ENCODE measurements at regions not wholly inside any gene's neighbourhood (a gene's known extent, or its start where the extent isn't known, plus 50 kb on each side); places are given as distances from the start of the nearest gene placed in this dataset.

DNA sequence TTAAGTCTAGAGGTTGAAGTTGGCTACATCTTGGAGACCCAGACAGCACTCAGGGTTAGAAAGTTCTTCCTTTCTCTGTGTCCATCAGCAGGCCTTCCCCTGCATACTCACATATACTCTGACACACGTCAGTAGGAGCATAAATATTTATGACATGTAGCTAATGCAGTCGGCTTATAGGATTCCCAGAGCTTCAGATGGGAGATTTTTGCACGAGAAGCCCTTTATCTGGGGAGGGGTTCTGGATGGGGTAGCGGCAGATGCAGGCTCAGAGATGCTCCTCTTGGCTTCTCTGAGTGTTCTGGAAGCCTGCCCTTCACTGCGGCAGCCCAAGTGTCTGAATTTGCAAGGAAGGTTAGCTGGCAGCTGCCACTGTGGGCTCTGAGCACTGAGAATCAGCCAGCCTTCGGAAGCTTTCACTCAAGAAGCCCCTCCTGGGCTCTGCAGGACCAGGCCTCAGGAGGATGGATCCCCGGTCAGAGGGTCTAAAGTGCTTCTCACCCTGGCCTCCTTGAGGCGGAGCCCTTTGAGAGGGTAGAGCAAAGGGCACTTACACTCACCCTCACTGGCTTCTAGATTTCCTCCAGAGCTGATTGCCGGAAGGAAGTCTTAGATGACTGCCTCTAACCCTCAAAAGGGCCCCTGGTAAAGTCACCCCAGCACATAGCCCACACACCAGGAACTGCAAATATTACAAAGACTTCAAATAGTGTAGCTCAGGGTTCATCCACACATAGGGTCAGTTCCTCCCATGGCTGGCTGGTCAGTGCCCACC, 68.1 kb upstream of the NFASC start (continued):
- TF ChIP-seq ATF1 (CRISPR knock-in tag; IDR thresholded peaks at IDR 0.05) (no peak), ATF1 (tag; IDR thresholded peaks at IDR 0.05) (no peak), TEAD1 (CRISPR knock-in tag; IDR thresholded peaks at IDR 0.05) (no peak), HNRNPK (IDR thresholded peaks at IDR 0.05; ENCODE audit: low read depth, low read length, poor library complexity, severe bottlenecking) (no peak), BCOR (IDR thresholded peaks at IDR 0.05) (no peak), MITF (IDR thresholded peaks at IDR 0.05) (no peak), HCFC1 (IDR thresholded peaks at IDR 0.05; ENCODE audit: low read depth, low read length) (no peak), YBX1 (IDR thresholded peaks at IDR 0.05) (no peak), TEAD4 (IDR thresholded peaks at IDR 0.05; ENCODE audit: low read length) (no peak), TEAD4 (CRISPR knock-in tag; IDR thresholded peaks at IDR 0.05; ENCODE audit: borderline replicate concordance) (no peak), ZBTB1 (CRISPR knock-in tag; IDR thresholded peaks at IDR 0.05; ENCODE audit: borderline replicate concordance, low read depth) (no peak), GATAD2B (IDR thresholded peaks at IDR 0.05; ENCODE audit: borderline replicate concordance) (no peak), KLF16 (IDR thresholded peaks at IDR 0.05) (no peak)
